H1 (cell line): ENCODE measurements at regions not wholly inside any gene's neighbourhood (a gene's known extent, or its start where the extent isn't known, plus 50 kb on each side); places are given as distances from the start of the nearest gene placed in this dataset.

Source experiments
- CTCF ChIA-PET: fragments of 300-600 bp; sonication (Branson Sonifier 250); formaldehyde crosslinking; loops from one replicate; lab custom pipeline; 2021; ENCODE audit not compliant: partially characterized antibody; lab: Charles Lee
- POLR2A ChIA-PET: fragments of 300-600 bp; sonication (Branson Sonifier 250); formaldehyde crosslinking; loops from one replicate; lab custom pipeline; 2021; ENCODE audit warnings: inconsistent platforms; ENCODE audit not compliant: partially characterized antibody; lab: Charles Lee
- DNase-seq, 2 experiments: peaks; one replicate each; pipeline versions ENCODE4 v3.0.0 to v3.0.0-alpha.2; 2010 to 2022; ENCODE audit warnings: low spot score in 2 of 2, low read depth in 1 of 2, mixed read lengths in 1 of 2
- FAIRE-seq: peaks from 2 replicates; lab custom pipeline; 2011; peaks lifted over from hg19 to GRCh38; lab: Jason Lieb, UNC
- H2AFZ ChIP-seq: 2 replicates; pipeline ENCODE4 v1.8.1; 2012; ENCODE audit warnings: low read length, inconsistent platforms
- H2AK5ac ChIP-seq: 2 replicates; pipeline ENCODE4 v1.6.1; 2013; ENCODE audit warnings: low read depth, low read length
- H2BK120ac ChIP-seq: replicated peaks from 2 replicates; pipeline ENCODE3; 2013; ENCODE audit warnings: low read depth, low read length, inconsistent platforms
- H2BK12ac ChIP-seq: 2 replicates; pipeline ENCODE4 v1.6.1; 2013; ENCODE audit warnings: low read depth, low read length
- H2BK15ac ChIP-seq: 2 replicates; pipeline ENCODE4 v1.6.1; 2013; ENCODE audit warnings: low read length
- H2BK20ac ChIP-seq: 2 replicates; pipeline ENCODE4 v1.6.1; 2013; ENCODE audit warnings: low read length
- H2BK5ac ChIP-seq: 2 replicates; pipeline ENCODE4 v1.6.1; 2013; ENCODE audit warnings: low read depth, low read length
- H3K14ac ChIP-seq: 2 replicates; pipeline ENCODE4 v1.6.1; 2013; ENCODE audit warnings: inconsistent platforms; ENCODE audit not compliant: insufficient read length
- H3K18ac ChIP-seq: 2 replicates; pipeline ENCODE4 v1.6.1; 2013; ENCODE audit warnings: low read length; ENCODE audit errors: extremely low read depth
- H3K23ac ChIP-seq: 2 replicates; pipeline ENCODE4 v1.6.1; 2013; ENCODE audit warnings: inconsistent platforms; ENCODE audit not compliant: insufficient read length
- H3K23me2 ChIP-seq: 2 replicates; pipeline ENCODE4 v1.6.1; 2013; ENCODE audit warnings: low read depth, low read length
- H3K27ac ChIP-seq: 2 replicates; pipeline ENCODE4 v1.6.1; 2011; ENCODE audit warnings: low read depth, low read length, inconsistent platforms
- H3K27me3 ChIP-seq, 4 experiments: replicated peaks in 1 of 4; 1 replicate in 1 of 4; 2 replicates in 3 of 4; pipeline versions ENCODE4 v1.6.1 to v1.8.1; 2011 to 2013; ENCODE audit warnings: low read length in 3 of 4, mild to moderate bottlenecking in 3 of 4, inconsistent platforms in 2 of 4, mixed read lengths in 2 of 4, moderate library complexity in 1 of 4; ENCODE audit not compliant: control insufficient read depth in 3 of 4, insufficient read depth in 3 of 4; ENCODE audit errors: extremely low read depth in 1 of 4
- H3K36me3 ChIP-seq, 4 experiments: 2 replicates each; pipeline versions ENCODE4 v1.6.1 to v1.8.1; 2011 to 2013; ENCODE audit warnings: mild to moderate bottlenecking in 4 of 4, low read length in 3 of 4, moderate library complexity in 2 of 4, control low read depth in 1 of 4, inconsistent platforms in 1 of 4; ENCODE audit not compliant: insufficient read depth in 4 of 4, control insufficient read depth in 2 of 4
- H3K4ac ChIP-seq: replicated peaks from 2 replicates; pipeline ENCODE3; 2013; ENCODE audit warnings: low read length, low read depth, mixed read lengths, inconsistent platforms; ENCODE audit not compliant: insufficient read length
- H3K4me1 ChIP-seq, 4 experiments: replicated peaks in 1 of 4; 1 replicate in 1 of 4; 2 replicates in 3 of 4; pipeline versions ENCODE4 v1.6.1 to v1.8.1; 2011 to 2013; ENCODE audit warnings: low read length in 3 of 4, inconsistent platforms in 2 of 4, mixed read lengths in 1 of 4; ENCODE audit not compliant: insufficient read depth in 4 of 4, control insufficient read depth in 3 of 4
- H3K4me2 ChIP-seq, 2 experiments: 2 replicates each; pipeline versions ENCODE4 v1.6.1 to v1.8.1; 2011 to 2013; ENCODE audit warnings: low read depth in 2 of 2, low read length in 2 of 2, control low read depth in 1 of 2, inconsistent platforms in 1 of 2, mild to moderate bottlenecking in 1 of 2; ENCODE audit not compliant: insufficient read depth in 1 of 2
- H3K4me3 ChIP-seq, 4 experiments: fragments of 200-600, 300-600 bp in 1 of 4; sonication (generic), shearing (Covaris generic), sonication (Bioruptor Twin) in 1 of 4; 2 replicates each; pipeline versions ENCODE4 v1.5.1 to v1.8.1; 2011 to 2016; ENCODE audit warnings: low read length in 4 of 4, low read depth in 3 of 4, control low read depth in 2 of 4, inconsistent platforms in 2 of 4, mild to moderate bottlenecking in 2 of 4, mixed read lengths in 1 of 4, moderate library complexity in 1 of 4; ENCODE audit not compliant: insufficient read depth in 2 of 4; ENCODE audit errors: extremely low read depth in 1 of 4
- H3K56ac ChIP-seq: replicated peaks from 2 replicates; pipeline ENCODE3; 2013; ENCODE audit warnings: low read depth, mild to moderate bottlenecking, mixed read lengths, low read length, inconsistent platforms; ENCODE audit not compliant: insufficient read length
- H3K79me1 ChIP-seq: 2 replicates; pipeline ENCODE4 v1.6.1; 2013; ENCODE audit warnings: low read depth, low read length, control low read depth
- H3K79me2 ChIP-seq, 2 experiments: 2 replicates each; pipeline versions ENCODE4 v1.6.1 to v1.8.1; 2012 to 2013; ENCODE audit warnings: low read length in 2 of 2, mild to moderate bottlenecking in 2 of 2, inconsistent platforms in 1 of 2; ENCODE audit not compliant: insufficient read depth in 2 of 2, control insufficient read depth in 1 of 2
- H3K9ac ChIP-seq, 4 experiments: replicated peaks in 1 of 4; 1 replicate in 1 of 4; 2 replicates in 3 of 4; pipeline versions ENCODE4 v1.6.1 to v1.8.1; 2011 to 2013; ENCODE audit warnings: low read depth in 3 of 4, low read length in 3 of 4, control low read depth in 2 of 4, mild to moderate bottlenecking in 2 of 4, moderate library complexity in 2 of 4, inconsistent platforms in 1 of 4; ENCODE audit errors: extremely low read depth in 1 of 4
- H3K9me3 ChIP-seq, 2 experiments: 2 replicates each; pipeline versions ENCODE4 v1.6.1 to v1.8.1; 2012 to 2013; ENCODE audit warnings: mild to moderate bottlenecking in 2 of 2, moderate library complexity in 2 of 2, control low read depth in 1 of 2, inconsistent platforms in 1 of 2, low read depth in 1 of 2, low read length in 1 of 2, mixed read lengths in 1 of 2; ENCODE audit not compliant: insufficient read depth in 2 of 2
- H4K20me1 ChIP-seq, 2 experiments: replicated peaks in 1 of 2; 2 replicates each; pipeline versions ENCODE3 to v1.8.1; 2011 to 2013; ENCODE audit warnings: inconsistent platforms in 2 of 2, low read length in 2 of 2, mild to moderate bottlenecking in 1 of 2; ENCODE audit not compliant: insufficient read depth in 2 of 2, control insufficient read depth in 1 of 2
- H4K5ac ChIP-seq: 2 replicates; pipeline ENCODE4 v1.6.1; 2013; ENCODE audit warnings: low read length, low read depth, mixed read lengths, inconsistent platforms; ENCODE audit not compliant: insufficient read length
- H4K8ac ChIP-seq: 2 replicates; pipeline ENCODE4 v1.8.0; 2013; ENCODE audit warnings: mild to moderate bottlenecking, moderate library complexity, low read length, inconsistent platforms; ENCODE audit not compliant: insufficient read depth; ENCODE audit errors: extremely low read depth
- H4K91ac ChIP-seq: replicated peaks from 2 replicates; pipeline ENCODE3; 2013; ENCODE audit warnings: low read length, mixed read lengths, inconsistent platforms; ENCODE audit not compliant: insufficient read length
- FOSL1 ChIP-seq: IDR thresholded peaks from 2 replicates; pipeline ENCODE4 v1.6.1; 2011; ENCODE audit warnings: mild to moderate bottlenecking, low read depth, low read length, moderate library complexity; ENCODE audit not compliant: insufficient read depth
- SAP30 ChIP-seq: fragments of 300-600 bp; sonication (generic); IDR thresholded peaks from 2 replicates; pipeline ENCODE4 v1.7.1; 2012; ENCODE audit warnings: low read length, moderate library complexity, mild to moderate bottlenecking, inconsistent platforms; ENCODE audit not compliant: insufficient read depth, insufficient replicate concordance
- SIRT6 ChIP-seq: IDR thresholded peaks from one replicate; pipeline ENCODE4 v1.7.1; 2012; ENCODE audit warnings: low read length, inconsistent platforms
- SP2 ChIP-seq: IDR thresholded peaks from 2 replicates; pipeline ENCODE4 v1.6.1; 2012; ENCODE audit warnings: mild to moderate bottlenecking, low read length, inconsistent platforms
- ZNF274 ChIP-seq: IDR thresholded peaks from 2 replicates; pipeline ENCODE4 v1.7.0; 2012; ENCODE audit warnings: low read length, borderline replicate concordance; ENCODE audit errors: extremely low read depth
- WGBS, 2 experiments: shearing (Covaris generic) in 1 of 2; methylation state at CpG; one replicate each; pipeline versions ENCODE4 v1.1.6 to v1.1.7; 2013 to 2015; ENCODE audit warnings: low lambda C conversion rate in 2 of 2, mixed read lengths in 2 of 2, inconsistent platforms in 1 of 2, low coverage in 1 of 2, missing lambda C conversion rate in 1 of 2; ENCODE audit not compliant: insufficient replicate concordance in 2 of 2, insufficient coverage in 1 of 2, insufficient read length in 1 of 2; ENCODE audit errors: extremely low coverage in 1 of 2, missing lambda C conversion rate in 1 of 2; 5-methylcytosine and 5-hydroxymethylcytosine counted together
- TF ChIP-seq, protein P1 (sequence below): IDR thresholded peaks from 2 replicates; pipeline ENCODE4 v1.6.1; 2011; ENCODE audit warnings: low read length, improper control_type of control experiment

DNA sequence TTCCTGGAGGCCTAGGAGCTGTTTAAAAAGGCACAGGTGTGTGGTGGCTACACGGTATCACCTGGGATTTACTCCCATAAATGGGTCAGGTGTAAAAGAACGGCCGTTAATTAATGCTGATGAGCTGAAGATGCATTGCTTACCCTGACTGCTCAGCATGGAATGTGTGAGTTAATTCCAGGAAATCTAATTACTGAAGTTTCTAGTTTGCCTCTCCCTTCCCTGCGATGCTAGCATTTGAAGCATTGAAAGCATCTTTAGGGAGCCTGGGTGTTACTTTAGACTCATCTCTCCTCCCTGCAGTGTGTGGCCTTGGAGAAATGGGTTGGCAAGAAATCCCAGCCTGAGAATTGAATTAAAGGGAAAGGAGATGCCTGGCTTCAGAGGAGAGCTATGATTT, 415.9 kb downstream of the FUT8 start:
- Histone ChIP-seq H4K20me1 (no peaks in the 10 kb centered on the region), H3K79me1 (no peaks in the 10 kb centered on the region), H3K9ac (no peak overlapping the region), H2BK5ac (no peak overlapping the region), H2AK5ac (no peak overlapping the region), H2BK120ac (no peak overlapping the region), H2BK15ac (no peak overlapping the region), H3K56ac (no peak overlapping the region), H3K27ac (no peak overlapping the region), H3K18ac (no peak overlapping the region), H3K4ac (no peak overlapping the region), H2BK20ac (no peak overlapping the region), H3K36me3 (no peaks in the 10 kb centered on the region), H3K4me3 (no peak overlapping the region), H3K4me1 (peaks cover 3 to 11% (median 6%) of the 10 kb centered on the region in 4 experiments; a peak in 6 of 7 replicates), H3K14ac (no peak overlapping the region), H4K8ac (no peak overlapping the region), H4K91ac (no peak overlapping the region), H4K5ac (no peak overlapping the region), H2BK12ac (no peak overlapping the region), H3K79me2 (no peaks in the 10 kb centered on the region), H2AFZ (no peak overlapping the region), H3K23me2 (no peaks in the 10 kb centered on the region), H3K9me3 (no peaks in the 10 kb centered on the region), H3K27me3 (no peaks in the 10 kb centered on the region), H3K23ac (no peak overlapping the region), H3K4me2 (no peak overlapping the region)
- POLR2A ChIA-PET: no interaction called here
- DNase-seq (no peak), FAIRE-seq (no peak)
- TF ChIP-seq FOSL1: no peak
- TF ChIP-seq, protein P1, sequence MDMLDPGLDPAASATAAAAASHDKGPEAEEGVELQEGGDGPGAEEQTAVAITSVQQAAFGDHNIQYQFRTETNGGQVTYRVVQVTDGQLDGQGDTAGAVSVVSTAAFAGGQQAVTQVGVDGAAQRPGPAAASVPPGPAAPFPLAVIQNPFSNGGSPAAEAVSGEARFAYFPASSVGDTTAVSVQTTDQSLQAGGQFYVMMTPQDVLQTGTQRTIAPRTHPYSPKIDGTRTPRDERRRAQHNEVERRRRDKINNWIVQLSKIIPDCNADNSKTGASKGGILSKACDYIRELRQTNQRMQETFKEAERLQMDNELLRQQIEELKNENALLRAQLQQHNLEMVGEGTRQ: no peak
- no peak for TF ChIP-seq SP2
- no peak for TF ChIP-seq ZNF274
- no peak for TF ChIP-seq SIRT6
- TF ChIP-seq SAP30: no peak
- CTCF ChIA-PET: interaction anchor here (0.9 to 3.0 kb wide), 11 partner anchors 13 to 674 kb away, joined by 3 to 16 read pairs (median 3); no protein-coding TSS in a partner anchor
- 84% methylated on average over 4 of the region's 4 CpGs; no CpG with 5 or more reads in 1 of the 2 experiments for WGBS, 2 experiments
